Activated CD4-positive, alpha-beta memory T cell treated with anti-CD3 and anti-CD28 coated beads, Interleukin-2, amount 10 ng/mL, durations not matched to agents 7 days and 5 days (primary cell): ENCODE measurements at regions not wholly inside any gene's neighbourhood (a gene's known extent, or its start where the extent isn't known, plus 50 kb on each side); places are given as distances from the start of the nearest gene placed in this dataset.
"Not testable (repeated sequence)": the region's sequence is repeated elsewhere in the genome, so short reads cannot be mapped to it uniquely, and the experiment has no call there.

Experiments
- CTCF ChIA-PET: fragments of 350-600 bp; sonication (Branson Sonifier 250); formaldehyde crosslinking; loops from one replicate; lab custom pipeline; 2021; ENCODE audit warnings: antibody characterized with exemption, inconsistent platforms; lab: Charles Lee
- POLR2A ChIA-PET: fragments of 350-600 bp; sonication (Branson Sonifier 250); formaldehyde crosslinking; loops from one replicate; lab custom pipeline; 2021; ENCODE audit warnings: antibody characterized with exemption; lab: Charles Lee
- DNase-seq: peaks from one replicate; pipeline ENCODE4 v3.0.0-alpha.2; 2020
- H3K27ac Mint-ChIP-seq: one replicate; pipeline ENCODE4 v1.8.0; 2021; ENCODE audit warnings: mild to moderate bottlenecking, mixed read lengths
- H3K27me3 Mint-ChIP-seq: one replicate; pipeline ENCODE4 v1.8.0; 2021; ENCODE audit warnings: mixed read lengths
- H3K36me3 Mint-ChIP-seq: one replicate; pipeline ENCODE4 v1.8.0; 2021; ENCODE audit warnings: low read depth, mixed read lengths
- H3K4me1 Mint-ChIP-seq: one replicate; pipeline ENCODE4 v1.8.0; 2021; ENCODE audit warnings: mixed read lengths
- H3K4me3 Mint-ChIP-seq: one replicate; pipeline ENCODE4 v1.8.0; 2021; ENCODE audit warnings: mild to moderate bottlenecking, mixed read lengths
- H3K9me3 Mint-ChIP-seq: one replicate; pipeline ENCODE4 v1.8.0; 2021; ENCODE audit warnings: mixed read lengths

DNA sequence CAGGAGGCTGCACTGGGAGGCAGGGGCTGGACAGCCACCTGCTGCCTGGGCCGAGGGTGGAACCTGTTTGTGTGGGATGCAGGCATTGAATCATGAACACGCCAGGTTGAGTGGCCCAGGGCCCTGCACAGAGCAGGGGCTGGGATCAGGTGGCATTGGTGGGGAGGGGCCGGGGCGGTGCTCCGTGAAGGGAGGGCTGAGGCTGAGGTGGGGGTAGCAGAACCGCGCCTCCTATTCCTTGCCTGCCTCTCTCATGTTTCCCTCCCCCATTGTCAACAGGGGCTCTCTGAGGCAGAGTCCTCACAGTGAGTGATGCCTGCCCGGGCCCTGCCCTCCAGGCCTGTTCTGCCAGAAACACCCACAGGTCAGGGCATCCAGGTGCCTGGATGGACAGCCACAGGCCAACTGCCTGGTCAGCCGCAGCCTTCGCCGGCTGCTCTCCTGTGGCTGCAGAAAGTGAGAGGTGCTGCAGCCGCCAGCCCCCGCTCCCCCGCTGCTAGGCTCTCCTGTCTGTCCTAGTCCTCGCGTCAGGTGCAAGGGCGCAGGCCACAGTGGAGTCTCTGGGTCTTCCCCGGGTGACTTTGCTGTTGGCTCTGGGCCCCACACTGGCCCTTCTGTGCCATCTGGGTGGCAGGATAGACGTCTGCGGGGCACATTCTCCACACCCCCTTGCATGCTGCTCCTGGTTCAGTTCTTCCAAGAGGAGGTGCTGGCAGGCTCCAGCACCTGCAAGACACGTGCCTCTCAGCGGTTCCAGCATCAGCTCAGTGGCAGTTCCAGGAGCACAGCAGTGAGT is 79.6 kb upstream of the GOLGA6L4 start:
- DNase-seq, POLR2A ChIA-PET, H3K4me3 Mint-ChIP-seq, H3K4me1 Mint-ChIP-seq, H3K9me3 Mint-ChIP-seq, H3K27ac Mint-ChIP-seq, H3K27me3 Mint-ChIP-seq, H3K36me3 Mint-ChIP-seq, CTCF ChIA-PET: not testable (repeated sequence)

GRCh38 chr15:84156588-84156840 is 79.1 kb upstream of the GOLGA6L4 start:
- POLR2A ChIA-PET, H3K4me1 Mint-ChIP-seq, CTCF ChIA-PET, H3K9me3 Mint-ChIP-seq, H3K36me3 Mint-ChIP-seq, DNase-seq, H3K27me3 Mint-ChIP-seq, H3K27ac Mint-ChIP-seq, H3K4me3 Mint-ChIP-seq: not testable (repeated sequence)

DNA sequence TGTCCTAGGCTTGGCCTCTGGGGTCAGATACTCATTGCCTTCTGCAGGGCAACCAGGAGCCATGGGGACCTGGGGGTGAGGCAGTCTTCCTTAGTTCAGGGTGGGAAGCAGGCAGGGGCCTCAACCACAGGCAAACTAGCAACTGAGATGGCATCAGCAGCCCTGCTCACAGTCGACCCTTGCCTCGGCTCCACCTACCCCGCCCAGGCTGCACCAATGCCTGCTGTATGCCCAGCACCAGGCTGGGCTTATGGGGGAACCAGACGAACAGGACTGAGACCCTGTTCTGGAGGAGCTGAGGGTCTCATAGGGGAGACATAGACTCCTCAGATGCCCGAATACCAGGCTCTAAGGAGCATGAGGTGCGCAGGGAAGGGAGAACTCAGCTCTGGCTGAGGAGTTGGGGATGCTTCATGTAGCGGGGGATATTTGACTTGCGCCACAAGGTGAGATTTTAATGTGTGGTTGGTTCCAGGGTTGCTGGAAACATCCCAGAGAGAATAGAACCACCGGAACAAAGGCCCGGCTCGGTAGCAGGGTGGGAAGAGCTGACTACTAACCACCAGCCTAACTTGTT is 78.4 kb upstream of the GOLGA6L4 start:
- H3K4me3 Mint-ChIP-seq, POLR2A ChIA-PET, H3K36me3 Mint-ChIP-seq, H3K9me3 Mint-ChIP-seq, DNase-seq, H3K4me1 Mint-ChIP-seq, H3K27ac Mint-ChIP-seq, H3K27me3 Mint-ChIP-seq, CTCF ChIA-PET: not testable (repeated sequence)

DNA sequence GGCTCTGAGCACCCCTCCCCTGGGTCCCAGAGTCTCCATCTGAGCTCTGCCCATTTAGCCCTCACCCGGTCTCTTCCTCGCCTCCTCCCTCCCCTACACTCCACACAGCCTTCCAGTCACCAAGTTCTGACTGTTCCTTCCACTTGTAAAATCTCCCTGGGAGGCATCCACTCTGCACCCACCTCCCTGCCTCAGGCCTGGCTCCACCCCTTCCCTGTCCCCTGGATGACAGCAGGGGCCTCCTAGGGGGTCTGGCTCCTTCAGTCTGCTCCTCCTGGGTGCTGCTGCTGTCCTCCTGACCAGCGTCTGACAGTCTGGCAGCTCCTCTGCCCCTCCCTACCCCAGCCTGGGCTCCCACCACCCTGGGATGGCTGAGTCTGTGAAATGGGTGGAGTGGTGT is 77.7 kb upstream of the GOLGA6L4 start:
- H3K27me3 Mint-ChIP-seq, DNase-seq, H3K36me3 Mint-ChIP-seq, CTCF ChIA-PET, H3K4me3 Mint-ChIP-seq, H3K4me1 Mint-ChIP-seq, POLR2A ChIA-PET, H3K9me3 Mint-ChIP-seq, H3K27ac Mint-ChIP-seq: not testable (repeated sequence)

DNA sequence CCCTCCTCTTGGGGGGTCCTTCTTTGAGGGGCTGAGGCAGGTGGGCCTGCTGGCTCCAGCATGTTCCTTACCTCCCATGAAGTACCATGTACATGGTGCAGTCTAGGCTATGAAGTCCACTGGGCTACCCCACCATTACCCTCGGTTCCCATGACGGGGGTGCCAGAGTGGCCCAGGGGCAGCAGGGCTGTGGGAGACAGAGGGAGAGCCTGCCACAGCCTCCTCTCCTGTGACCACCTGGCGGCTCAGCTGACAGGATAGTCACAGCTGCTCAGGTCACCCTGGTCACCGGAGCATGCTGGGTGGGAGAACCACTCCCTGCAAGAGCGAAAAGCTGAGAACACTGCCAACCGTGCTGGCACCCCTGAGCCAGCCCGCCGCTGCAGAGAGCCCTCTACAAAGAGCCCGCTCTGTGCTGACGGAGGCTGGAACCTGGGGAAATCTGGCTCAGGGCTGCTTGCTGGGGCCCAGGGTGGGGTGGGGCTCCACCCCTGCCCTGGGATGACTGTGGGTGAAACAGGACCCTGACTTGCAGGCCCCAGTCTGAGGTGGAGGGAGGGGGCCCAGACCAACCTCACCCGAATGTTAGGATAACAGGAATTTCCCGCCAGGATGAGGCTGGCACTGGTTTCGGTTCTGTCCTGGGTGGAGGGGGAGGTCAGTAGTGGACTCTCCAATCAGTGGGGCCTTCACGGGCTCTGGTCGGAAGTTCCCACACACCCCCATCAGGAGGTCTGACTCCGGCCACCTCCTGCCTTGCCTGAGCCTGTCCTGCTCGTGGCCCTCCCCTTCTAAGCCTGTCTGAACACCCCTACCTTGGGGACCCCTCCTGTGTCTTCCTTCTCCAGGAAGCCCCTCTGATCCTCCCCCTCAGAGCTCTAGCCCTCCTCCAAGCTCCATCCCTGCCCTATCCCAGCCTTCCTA is 76.0 kb upstream of the GOLGA6L4 start:
- DNase-seq, H3K4me1 Mint-ChIP-seq, H3K4me3 Mint-ChIP-seq, POLR2A ChIA-PET, H3K27me3 Mint-ChIP-seq, H3K27ac Mint-ChIP-seq, H3K36me3 Mint-ChIP-seq, H3K9me3 Mint-ChIP-seq: not testable (repeated sequence)
- CTCF ChIA-PET, result interaction anchor here (0.7 kb wide), 1 partner anchor 683 kb away, joined by 3 read pairs; no protein-coding TSS in a partner anchor

DNA sequence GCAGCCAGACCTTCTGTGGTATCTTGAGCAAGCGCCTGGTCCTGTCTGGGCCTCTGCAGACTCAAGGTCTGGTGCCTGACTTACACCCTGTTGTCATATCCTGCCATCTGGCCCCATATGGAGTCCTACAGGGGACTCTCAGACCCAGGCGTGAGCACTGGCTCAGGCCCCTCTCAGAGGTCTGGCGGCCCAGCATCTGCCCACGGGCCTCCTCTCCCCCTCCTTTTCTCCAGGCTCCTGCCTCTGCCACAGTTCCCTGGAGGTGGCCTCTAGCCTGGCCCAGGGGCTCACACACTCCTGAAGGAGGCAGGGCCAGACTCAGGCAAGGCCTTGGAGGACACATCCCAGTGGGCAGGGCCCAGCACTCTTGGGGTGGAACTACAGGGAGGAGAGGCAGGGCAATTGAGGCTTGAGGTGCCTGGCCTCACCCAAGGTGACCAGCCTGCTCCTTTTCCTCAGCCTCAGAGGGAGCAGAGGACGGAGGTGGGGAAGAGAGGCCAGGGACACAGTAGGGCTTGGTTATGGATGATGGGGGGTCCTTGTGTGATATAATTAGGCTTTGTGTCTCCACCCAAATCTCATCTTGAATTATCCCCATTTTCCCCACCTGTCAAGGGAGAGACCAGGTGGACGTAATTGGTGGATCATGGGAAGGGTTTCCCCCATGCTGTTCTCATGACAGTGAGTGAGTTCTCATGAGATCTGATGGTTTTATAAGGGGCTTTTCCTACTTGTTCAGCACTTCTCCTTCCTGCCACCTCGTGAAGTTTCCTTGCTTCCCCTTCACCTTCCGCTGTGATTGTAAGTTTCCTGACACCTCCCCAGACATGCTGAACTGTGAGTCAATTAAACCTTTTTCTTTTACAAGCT is 70.9 kb upstream of the GOLGA6L4 start:
- H3K4me3 Mint-ChIP-seq, H3K9me3 Mint-ChIP-seq, POLR2A ChIA-PET, H3K4me1 Mint-ChIP-seq, DNase-seq, CTCF ChIA-PET, H3K27ac Mint-ChIP-seq, H3K27me3 Mint-ChIP-seq, H3K36me3 Mint-ChIP-seq: not testable (repeated sequence)

DNA sequence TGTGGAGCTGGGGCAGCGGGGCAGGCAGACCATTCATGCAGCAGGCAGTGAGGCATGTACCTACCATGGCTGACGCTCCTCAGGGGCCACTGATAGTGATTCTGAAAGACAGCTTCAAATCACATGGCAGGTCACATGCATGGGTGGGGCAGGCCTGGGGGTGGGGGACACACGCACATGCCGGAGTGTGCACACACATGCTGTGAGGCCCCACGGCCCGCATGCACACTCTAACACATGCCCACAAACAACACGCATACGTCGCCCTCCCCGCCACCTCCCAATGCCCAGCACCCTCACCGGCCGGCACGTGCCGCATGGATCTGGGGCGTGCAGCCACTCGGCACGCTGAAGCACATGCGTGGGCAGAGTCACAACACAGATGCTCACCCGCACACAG is 65.5 kb upstream of the GOLGA6L4 start:
- DNase-seq, H3K27me3 Mint-ChIP-seq, POLR2A ChIA-PET, H3K4me1 Mint-ChIP-seq, H3K27ac Mint-ChIP-seq, H3K36me3 Mint-ChIP-seq, H3K9me3 Mint-ChIP-seq, H3K4me3 Mint-ChIP-seq, CTCF ChIA-PET: not testable (repeated sequence)

DNA sequence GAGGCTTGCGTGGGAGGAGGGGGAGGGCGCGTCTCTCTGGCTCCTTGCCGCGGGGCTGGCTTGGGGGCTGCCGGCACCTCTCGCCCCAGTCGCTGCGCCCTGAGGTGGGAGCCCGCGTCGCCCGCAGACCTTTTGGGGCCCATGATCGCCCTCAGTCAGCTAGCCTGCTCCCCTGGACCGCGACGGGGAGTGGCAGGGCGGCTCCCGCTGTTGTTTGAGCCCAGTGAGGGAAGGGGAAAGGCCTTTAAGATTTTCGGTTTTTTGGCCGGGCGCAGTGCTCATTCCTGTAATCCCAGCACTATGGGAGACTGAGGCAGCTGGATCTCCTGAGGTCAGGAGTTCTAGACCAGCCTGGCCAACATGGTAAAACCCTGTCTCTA is 62.4 kb upstream of the GOLGA6L4 start:
- CTCF ChIA-PET, POLR2A ChIA-PET, H3K4me1 Mint-ChIP-seq, H3K27me3 Mint-ChIP-seq, H3K36me3 Mint-ChIP-seq, H3K27ac Mint-ChIP-seq, H3K9me3 Mint-ChIP-seq, H3K4me3 Mint-ChIP-seq: not testable (repeated sequence)
- DNase-seq, result peak; percentile 16
